SH-SY5Y (cell line): ENCODE measurements at regions not wholly inside any gene's neighbourhood (a gene's known extent, or its start where the extent isn't known, plus 50 kb on each side); places are given as distances from the start of the nearest gene placed in this dataset.

Source experiments
- GATA2 ChIP-seq: IDR thresholded peaks from 2 replicates; pipeline ENCODE4 v1.6.1; 2011; ENCODE audit warnings: mild to moderate bottlenecking, low read depth, low read length
- GATA3 ChIP-seq: IDR thresholded peaks from 2 replicates; pipeline ENCODE4 v1.6.1; 2011; ENCODE audit warnings: low read depth, mild to moderate bottlenecking, low read length, moderate library complexity

DNA sequence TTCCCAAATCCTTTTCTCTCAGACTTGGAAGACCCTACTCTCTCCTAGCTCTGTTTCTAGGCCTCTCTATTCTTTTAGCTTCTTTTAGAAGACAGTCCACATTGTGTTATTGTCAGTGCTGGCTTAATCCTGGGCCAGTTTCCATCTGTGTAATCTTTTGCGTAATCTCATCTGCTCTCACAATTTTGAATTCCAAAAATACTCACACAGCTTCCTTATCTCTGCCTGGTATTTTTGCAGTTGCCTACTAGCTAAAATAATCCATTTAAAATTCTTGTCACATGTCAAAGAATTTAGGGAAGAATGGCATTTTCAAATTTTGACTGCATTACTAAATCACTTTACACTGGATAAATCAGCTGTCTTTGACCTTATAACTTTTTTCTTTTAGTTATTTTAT, 200.6 kb upstream of the MEX3C start:
- TF ChIP-seq GATA3 (no peak), GATA2 (no peak; the same call in 1 of the 2 replicates)
